GM12872 (cell line): ENCODE measurements at regions not wholly inside any gene's neighbourhood (a gene's known extent, or its start where the extent isn't known, plus 50 kb on each side); places are given as distances from the start of the nearest gene placed in this dataset.

Experiments
- CTCF ChIP-seq: IDR thresholded peaks from 3 replicates; pipeline ENCODE4 v1.5.1; 2011; ENCODE audit warnings: low read depth, mild to moderate bottlenecking, low read length, moderate library complexity; ENCODE audit not compliant: insufficient read depth

- TF ChIP-seq CTCF = no peak
Observed at GRCh38 chr2:187966924-187967323, 324.8 kb upstream of the GULP1 start.

GRCh38 chr2:187971893-187972292, 319.8 kb upstream of the GULP1 start:
- no peak for TF ChIP-seq CTCF

- no peak for TF ChIP-seq CTCF
Observed at GRCh38 chr2:187976259-187976985, 315.3 kb upstream of the GULP1 start.

GRCh38 chr2:187976986-187977333, 314.7 kb upstream of the GULP1 start:
- TF ChIP-seq CTCF = no peak

- TF ChIP-seq CTCF = no peak
Observed at GRCh38 chr2:187978356-187978755, 313.3 kb upstream of the GULP1 start.

GRCh38 chr2:187982668-187983067, 309.0 kb upstream of the GULP1 start:
- no peak for TF ChIP-seq CTCF

GRCh38 chr2:187985195-187985594, 306.5 kb upstream of the GULP1 start:
- no peak for TF ChIP-seq CTCF
